SK-N-SH (cell line): ENCODE measurements at regions not wholly inside any gene's neighbourhood (a gene's known extent, or its start where the extent isn't known, plus 50 kb on each side); places are given as distances from the start of the nearest gene placed in this dataset.

ENCODE experiments used
- CTCF ChIA-PET: fragments of 300-600, 350-600 bp; formaldehyde crosslinking; extraction: SDS; loops from one replicate; lab custom pipeline; 2021; lab: Yijun Ruan, JAX
- POLR2A ChIA-PET: fragments of 350-600 bp; sonication (Branson Sonifier 250); formaldehyde crosslinking; extraction: SDS; loops from one replicate; lab custom pipeline; 2020; ENCODE audit warnings: antibody characterized with exemption, inconsistent platforms; lab: Yijun Ruan, JAX
- DNase-seq: peaks from one replicate; pipeline ENCODE4 v3.0.0; 2012
- H2AFZ ChIP-seq: fragments of 200-600 bp; sonication (generic); 2 replicates; pipeline ENCODE4 v1.8.1; 2016; ENCODE audit warnings: antibody characterized with exemption, mild to moderate bottlenecking, low read depth
- H3F3A ChIP-seq: fragments of 200-600 bp; sonication (generic); replicated peaks from 2 replicates; pipeline ENCODE3; 2016; ENCODE audit warnings: antibody characterized with exemption, mild to moderate bottlenecking; ENCODE audit not compliant: insufficient read depth
- H3K27ac ChIP-seq, 2 experiments: fragments of 200-500 bp in 1 of 2; fragments of 200-600 bp in 1 of 2; sonication (Bioruptor generic) in 1 of 2; sonication (generic), shearing (Covaris generic) in 1 of 2; 2 replicates each; pipeline versions ENCODE4 v1.5.1 to v1.6.1; 2014 to 2016; ENCODE audit warnings: low read depth in 2 of 2, inconsistent platforms in 1 of 2, low read length in 1 of 2, mild to moderate bottlenecking in 1 of 2, mixed read lengths in 1 of 2
- H3K27me3 ChIP-seq: fragments of 200-600 bp; sonication (generic), shearing (Covaris generic); 2 replicates; pipeline ENCODE4 v1.6.1; 2016; ENCODE audit warnings: mixed run types; ENCODE audit not compliant: insufficient read depth
- H3K36me3 ChIP-seq, 2 experiments: fragments of 200-500 bp in 1 of 2; fragments of 200-600 bp in 1 of 2; sonication (Bioruptor generic) in 1 of 2; sonication (generic) in 1 of 2; replicated peaks in 1 of 2; 2 replicates each; pipeline versions ENCODE3 to v1.5.1; 2014 to 2016; ENCODE audit warnings: low read length in 1 of 2, mild to moderate bottlenecking in 1 of 2; ENCODE audit not compliant: insufficient read depth in 2 of 2, control insufficient read depth in 1 of 2
- H3K4me1 ChIP-seq, 2 experiments: fragments of 200-500 bp in 1 of 2; fragments of 200-600 bp in 1 of 2; sonication (Bioruptor generic) in 1 of 2; sonication (generic), shearing (Covaris generic) in 1 of 2; 2 replicates each; pipeline versions ENCODE4 v1.5.1 to v1.6.1; 2014 to 2016; ENCODE audit warnings: low read depth in 1 of 2, low read length in 1 of 2, mixed run types in 1 of 2; ENCODE audit not compliant: insufficient read depth in 2 of 2, control insufficient read depth in 1 of 2
- H3K4me2 ChIP-seq: fragments of 200-600 bp; sonication (generic), shearing (Covaris generic); 2 replicates; pipeline ENCODE4 v1.6.1; 2017; ENCODE audit warnings: mixed run types
- H3K4me3 ChIP-seq, 2 experiments: fragments of 200-500 bp in 1 of 2; fragments of 200-600 bp in 1 of 2; sonication (Bioruptor generic) in 1 of 2; sonication (generic), shearing (Covaris generic) in 1 of 2; 2 replicates each; pipeline versions ENCODE4 v1.5.1 to v1.8.1; 2014 to 2016; ENCODE audit warnings: low read depth in 2 of 2, inconsistent platforms in 1 of 2, low read length in 1 of 2, mild to moderate bottlenecking in 1 of 2, mixed read lengths in 1 of 2, moderate library complexity in 1 of 2
- H3K79me2 ChIP-seq: fragments of 200-600 bp; sonication (generic); 2 replicates; pipeline ENCODE4 v1.8.1; 2017; ENCODE audit warnings: mild to moderate bottlenecking; ENCODE audit not compliant: insufficient read depth
- H3K9ac ChIP-seq: fragments of 200-600 bp; sonication (generic); 2 replicates; pipeline ENCODE4 v1.6.1; 2017; ENCODE audit warnings: mixed run types
- H3K9me2 ChIP-seq: fragments of 200-600 bp; sonication (generic); 2 replicates; pipeline ENCODE4 v1.6.1; 2017; ENCODE audit warnings: mixed run types
- H3K9me3 ChIP-seq: fragments of 200-600 bp; sonication (generic); 2 replicates; pipeline ENCODE4 v1.6.1; 2017; ENCODE audit warnings: mixed run types, mild to moderate bottlenecking, moderate library complexity
- H4K20me1 ChIP-seq: fragments of 200-600 bp; sonication (generic); 2 replicates; pipeline ENCODE4 v1.6.1; 2017; ENCODE audit warnings: mild to moderate bottlenecking, mixed run types; ENCODE audit not compliant: insufficient read depth
- ELF1 ChIP-seq: IDR thresholded peaks from 2 replicates; pipeline ENCODE4 v1.4.0; 2012
- FOSL2 ChIP-seq: IDR thresholded peaks from 2 replicates; pipeline ENCODE4 v1.4.0; 2012; ENCODE audit warnings: low read depth, mild to moderate bottlenecking, moderate library complexity, borderline replicate concordance
- JUND ChIP-seq: IDR thresholded peaks from 2 replicates; pipeline ENCODE4 v1.4.0; 2012
- MEF2A ChIP-seq: IDR thresholded peaks from 2 replicates; pipeline ENCODE4 v1.4.0; 2012; ENCODE audit warnings: low read depth, borderline replicate concordance
- MXI1 ChIP-seq: IDR thresholded peaks from 2 replicates; pipeline ENCODE4 v1.6.1; 2012; ENCODE audit warnings: mild to moderate bottlenecking, low read depth, low read length, improper control_type of control experiment
- NFIC ChIP-seq: IDR thresholded peaks from 2 replicates; pipeline ENCODE4 v1.4.0; 2012; ENCODE audit warnings: borderline replicate concordance
- POLR2AphosphoS5 ChIP-seq: IDR thresholded peaks from 2 replicates; pipeline ENCODE4 v1.6.1; 2012; ENCODE audit warnings: low read depth, low read length
- RCOR1 ChIP-seq: fragments of 150-350 bp; IDR thresholded peaks from 2 replicates; pipeline ENCODE4 v1.6.1; 2017; ENCODE audit warnings: antibody characterized with exemption, low read length
- RXRA ChIP-seq: IDR thresholded peaks from 2 replicates; pipeline ENCODE4 v1.4.0; 2012; ENCODE audit warnings: low read depth, mild to moderate bottlenecking, borderline replicate concordance
- SIN3A ChIP-seq: IDR thresholded peaks from 2 replicates; pipeline ENCODE4 v1.6.1; 2012; ENCODE audit warnings: low read depth, mild to moderate bottlenecking, low read length, moderate library complexity, borderline replicate concordance
- TAF1 ChIP-seq: IDR thresholded peaks from 2 replicates; pipeline ENCODE4 v1.6.1; 2012; ENCODE audit warnings: low read depth, mild to moderate bottlenecking, low read length, moderate library complexity, borderline replicate concordance
- TCF12 ChIP-seq: IDR thresholded peaks from 2 replicates; pipeline ENCODE4 v1.4.0; 2012
- TEAD4 ChIP-seq: IDR thresholded peaks from 2 replicates; pipeline ENCODE4 v1.4.0; 2012; ENCODE audit warnings: mild to moderate bottlenecking, borderline replicate concordance; ENCODE audit not compliant: insufficient read depth
- WGBS: methylation state at CpG from one replicate; pipeline ENCODE4 v1.1.6; 2017; ENCODE audit warnings: low lambda C conversion rate; 5-methylcytosine and 5-hydroxymethylcytosine counted together
- TF ChIP-seq, protein P1 (sequence below): IDR thresholded peaks from 2 replicates; pipeline ENCODE4 v1.4.0; 2012; ENCODE audit warnings: low read depth
- TF ChIP-seq, protein P2 (sequence below): fragments of 150-350 bp; IDR thresholded peaks from 2 replicates; pipeline ENCODE4 v1.6.1; 2017; ENCODE audit warnings: antibody characterized with exemption, low read length, low read depth, borderline replicate concordance

DNA sequence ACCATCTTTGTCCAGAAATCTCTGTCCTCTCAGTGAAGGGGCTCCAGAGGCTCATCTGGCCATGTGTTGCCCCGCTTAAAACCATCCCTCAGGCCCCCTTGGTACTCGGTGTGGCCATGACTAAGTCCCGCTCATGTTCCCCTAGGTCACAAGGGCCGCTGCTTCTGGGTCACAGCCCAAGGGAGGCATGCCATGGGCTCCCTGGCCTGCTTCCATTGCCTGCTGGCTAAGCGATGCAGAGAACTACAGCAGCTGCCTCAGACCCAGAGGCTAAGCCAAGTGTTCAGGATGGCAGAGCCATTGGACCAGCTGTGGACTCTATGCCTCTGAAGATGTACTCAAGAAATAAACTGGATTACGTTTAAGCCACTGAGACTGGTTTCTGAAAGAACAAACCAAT, 95.5 kb downstream of the ZFP64 start:
- Histone ChIP-seq H3K9me3 (no peaks in the 10 kb centered on the region), H3F3A (no peaks in the 10 kb centered on the region), H3K36me3 (no peaks in the 10 kb centered on the region), H3K4me2 (no peak overlapping the region), H3K27ac (no peak overlapping the region), H3K9ac (no peak overlapping the region), H3K4me1 (no peaks in the 10 kb centered on the region), H4K20me1 (no peaks in the 10 kb centered on the region), H3K27me3 (no peaks in the 10 kb centered on the region), H2AFZ (no peak overlapping the region), H3K4me3 (no peak overlapping the region), H3K9me2 (no peaks in the 10 kb centered on the region), H3K79me2 (no peaks in the 10 kb centered on the region)
- DNase-seq, result no peak
- ChIA-PET POLR2A (no interaction called here), CTCF (interaction anchor here (1.2 kb wide), 1 partner anchor 28 kb away, joined by 4 read pairs; no protein-coding TSS in a partner anchor)
- no peak for TF ChIP-seq SIN3A
- no peak for TF ChIP-seq JUND
- TF ChIP-seq TAF1, result no peak
- TF ChIP-seq FOSL2, result no peak
- no peak for TF ChIP-seq RCOR1
- TF ChIP-seq TEAD4, result no peak
- TF ChIP-seq ELF1, result no peak
- no peak for TF ChIP-seq RXRA
- no peak for TF ChIP-seq POLR2AphosphoS5
- TF ChIP-seq, protein P1, sequence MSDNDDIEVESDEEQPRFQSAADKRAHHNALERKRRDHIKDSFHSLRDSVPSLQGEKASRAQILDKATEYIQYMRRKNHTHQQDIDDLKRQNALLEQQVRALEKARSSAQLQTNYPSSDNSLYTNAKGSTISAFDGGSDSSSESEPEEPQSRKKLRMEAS, result no peak
- 92% methylated on average over 1 of the region's 6 CpGs for WGBS

DNA sequence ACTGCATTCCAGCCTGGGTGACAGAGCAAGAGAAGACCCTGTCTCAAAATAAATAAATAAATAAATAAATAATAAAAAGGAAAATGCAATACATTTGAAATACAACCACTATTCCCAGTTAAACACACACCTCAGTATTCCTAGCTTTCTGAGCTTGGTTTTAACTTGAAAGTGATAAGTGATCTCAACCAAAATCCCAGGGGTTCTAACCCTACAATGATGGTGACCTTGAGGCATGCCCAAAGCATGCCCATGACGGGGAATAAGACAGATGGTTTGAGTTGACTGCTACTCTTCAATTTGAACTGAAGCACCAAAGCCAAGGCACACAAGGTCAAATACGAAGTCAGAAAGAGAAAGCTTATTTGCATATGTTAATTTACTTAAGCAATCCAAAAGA, 96.9 kb downstream of the ZFP64 start:
- Histone ChIP-seq H3K4me1 (no peaks in the 10 kb centered on the region), H3F3A (no peaks in the 10 kb centered on the region), H3K79me2 (no peaks in the 10 kb centered on the region), H3K4me2 (no peak overlapping the region), H3K27me3 (no peaks in the 10 kb centered on the region), H3K9me3 (no peaks in the 10 kb centered on the region), H2AFZ (no peak overlapping the region), H3K36me3 (no peaks in the 10 kb centered on the region), H4K20me1 (no peaks in the 10 kb centered on the region), H3K27ac (no peak overlapping the region), H3K9me2 (no peaks in the 10 kb centered on the region), H3K9ac (no peak overlapping the region), H3K4me3 (no peak overlapping the region)
- TF ChIP-seq POLR2AphosphoS5 (no peak), NFIC (no peak), TCF12 (no peak), MEF2A (no peak), MXI1 (no peak)
- TF ChIP-seq, protein P2, sequence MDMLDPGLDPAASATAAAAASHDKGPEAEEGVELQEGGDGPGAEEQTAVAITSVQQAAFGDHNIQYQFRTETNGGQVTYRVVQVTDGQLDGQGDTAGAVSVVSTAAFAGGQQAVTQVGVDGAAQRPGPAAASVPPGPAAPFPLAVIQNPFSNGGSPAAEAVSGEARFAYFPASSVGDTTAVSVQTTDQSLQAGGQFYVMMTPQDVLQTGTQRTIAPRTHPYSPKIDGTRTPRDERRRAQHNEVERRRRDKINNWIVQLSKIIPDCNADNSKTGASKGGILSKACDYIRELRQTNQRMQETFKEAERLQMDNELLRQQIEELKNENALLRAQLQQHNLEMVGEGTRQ, result no peak
- TF ChIP-seq, protein P1, result no peak
- WGBS, result 89% methylated on average over 2 of the region's 2 CpGs
- ChIA-PET POLR2A (interaction anchor here (0.7 kb wide), 1 partner anchor 733 kb away, joined by 4 read pairs; no protein-coding TSS in a partner anchor), CTCF (interaction anchor here (0.8 to 1.6 kb wide), 8 partner anchors 10 to 1106 kb away, joined by 3 to 7 read pairs (median 3); no protein-coding TSS in a partner anchor)
- no peak for DNase-seq
